ENCODE measurements at regions not wholly inside any gene's neighbourhood (a gene's known extent, or its start where the extent isn't known, plus 50 kb on each side); places are given as distances from the start of the nearest gene placed in this dataset.

DNA sequence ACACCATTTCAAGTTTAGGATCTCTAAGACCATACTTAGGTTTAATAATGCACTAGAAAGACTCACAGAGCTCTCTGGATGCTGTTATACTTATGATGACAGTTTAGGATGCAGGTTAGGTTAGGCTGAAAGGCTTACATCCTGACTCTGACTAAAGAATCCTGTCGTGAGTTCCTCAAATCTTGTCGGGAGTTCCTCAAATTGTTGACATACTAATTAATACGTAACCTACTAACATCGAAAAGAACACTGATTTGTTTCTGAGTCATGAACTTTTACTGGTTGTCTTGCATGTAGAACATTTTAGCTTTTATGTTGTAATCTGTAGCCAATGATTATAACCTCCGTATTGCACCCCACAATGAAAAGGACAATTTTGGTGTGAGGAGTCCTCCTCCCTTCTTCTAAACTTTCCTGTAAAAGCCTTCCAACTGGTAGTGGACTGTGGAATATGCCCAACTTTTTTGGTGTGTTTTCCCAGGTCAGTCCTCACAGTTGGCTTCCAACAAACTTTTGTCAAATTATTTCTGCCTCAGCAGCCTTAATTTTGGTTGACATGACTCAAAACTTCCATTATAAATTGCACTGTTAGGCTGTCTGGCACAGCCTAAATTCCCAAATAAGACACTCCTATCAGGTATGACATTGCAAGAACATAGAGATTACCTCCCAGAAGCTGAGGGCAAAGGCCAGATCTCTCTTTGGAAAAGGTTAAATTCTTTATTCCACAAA, 107.9 kb upstream of the PALMD start:
- no peak for TF ChIP-seq EP300 (IDR thresholded peaks at IDR 0.05)
- TF ChIP-seq, protein P1, sequence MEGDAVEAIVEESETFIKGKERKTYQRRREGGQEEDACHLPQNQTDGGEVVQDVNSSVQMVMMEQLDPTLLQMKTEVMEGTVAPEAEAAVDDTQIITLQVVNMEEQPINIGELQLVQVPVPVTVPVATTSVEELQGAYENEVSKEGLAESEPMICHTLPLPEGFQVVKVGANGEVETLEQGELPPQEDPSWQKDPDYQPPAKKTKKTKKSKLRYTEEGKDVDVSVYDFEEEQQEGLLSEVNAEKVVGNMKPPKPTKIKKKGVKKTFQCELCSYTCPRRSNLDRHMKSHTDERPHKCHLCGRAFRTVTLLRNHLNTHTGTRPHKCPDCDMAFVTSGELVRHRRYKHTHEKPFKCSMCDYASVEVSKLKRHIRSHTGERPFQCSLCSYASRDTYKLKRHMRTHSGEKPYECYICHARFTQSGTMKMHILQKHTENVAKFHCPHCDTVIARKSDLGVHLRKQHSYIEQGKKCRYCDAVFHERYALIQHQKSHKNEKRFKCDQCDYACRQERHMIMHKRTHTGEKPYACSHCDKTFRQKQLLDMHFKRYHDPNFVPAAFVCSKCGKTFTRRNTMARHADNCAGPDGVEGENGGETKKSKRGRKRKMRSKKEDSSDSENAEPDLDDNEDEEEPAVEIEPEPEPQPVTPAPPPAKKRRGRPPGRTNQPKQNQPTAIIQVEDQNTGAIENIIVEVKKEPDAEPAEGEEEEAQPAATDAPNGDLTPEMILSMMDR (IDR thresholded peaks at IDR 0.05) = no peak
